ENCODE measurements at regions not wholly inside any gene's neighbourhood (a gene's known extent, or its start where the extent isn't known, plus 50 kb on each side); places are given as distances from the start of the nearest gene placed in this dataset.

DNA sequence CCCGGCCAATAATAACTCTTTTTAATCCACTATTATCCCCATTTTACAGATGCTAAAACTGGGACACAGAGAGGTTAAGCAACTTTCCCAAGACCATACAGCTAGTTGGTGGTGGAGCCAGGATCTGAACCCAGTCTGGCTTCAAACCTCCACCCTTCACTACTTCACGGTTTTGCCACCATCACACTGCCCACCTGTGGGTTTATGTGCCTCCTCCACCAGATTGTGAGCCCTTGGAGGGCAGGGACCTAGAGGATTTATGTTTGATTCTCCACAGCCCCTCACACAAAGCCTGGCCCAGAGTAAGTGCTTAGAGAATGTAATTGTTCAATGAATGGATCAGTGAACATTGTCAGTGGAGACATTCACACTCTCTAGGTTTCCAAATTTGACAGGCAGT is 153.4 kb upstream of the MYCN start:
- H3K9me3 ChIP-seq (ENCODE audit: control insufficient read depth, insufficient read depth, low read depth, low read length), result no peaks in the 10 kb centered on the region
- H3K4me3 ChIP-seq (ENCODE audit: low read depth, low read length), result no peak overlapping the region
- H3K4me1 ChIP-seq (ENCODE audit: control insufficient read depth, insufficient read depth, low read length), result no peaks in the 10 kb centered on the region
- POLR2A ChIA-PET, result no interaction called here
- CTCF ChIA-PET, result no interaction called here
- no peak for TF ChIP-seq ZNF426 (tag by site-specific recombination; IDR thresholded peaks at IDR 0.05)
- TF ChIP-seq ZNF610 (tag by site-specific recombination; IDR thresholded peaks at IDR 0.05; ENCODE audit: borderline replicate concordance), result no peak
- no peak for TF ChIP-seq ZNF837 (tag by site-specific recombination; IDR thresholded peaks at IDR 0.05)
- no peak for TF ChIP-seq ZNF248 (tag by site-specific recombination; IDR thresholded peaks at IDR 0.05)
- TF ChIP-seq ZNF114 (tag by site-specific recombination; IDR thresholded peaks at IDR 0.05), result no peak
- TF ChIP-seq ZNF571 (tag by site-specific recombination; IDR thresholded peaks at IDR 0.05), result no peak
- no peak for TF ChIP-seq ZNF214 (tag by site-specific recombination; IDR thresholded peaks at IDR 0.05; ENCODE audit: borderline replicate concordance)
- no peaks in the 10 kb centered on the region for H3K36me3 ChIP-seq (ENCODE audit: control insufficient read depth in 2 of 2, insufficient read depth in 1 of 2, low read length in 2 of 2)
- no peak overlapping the region for H3K27ac ChIP-seq (ENCODE audit: extremely low read depth, low read depth, low read length)

DNA sequence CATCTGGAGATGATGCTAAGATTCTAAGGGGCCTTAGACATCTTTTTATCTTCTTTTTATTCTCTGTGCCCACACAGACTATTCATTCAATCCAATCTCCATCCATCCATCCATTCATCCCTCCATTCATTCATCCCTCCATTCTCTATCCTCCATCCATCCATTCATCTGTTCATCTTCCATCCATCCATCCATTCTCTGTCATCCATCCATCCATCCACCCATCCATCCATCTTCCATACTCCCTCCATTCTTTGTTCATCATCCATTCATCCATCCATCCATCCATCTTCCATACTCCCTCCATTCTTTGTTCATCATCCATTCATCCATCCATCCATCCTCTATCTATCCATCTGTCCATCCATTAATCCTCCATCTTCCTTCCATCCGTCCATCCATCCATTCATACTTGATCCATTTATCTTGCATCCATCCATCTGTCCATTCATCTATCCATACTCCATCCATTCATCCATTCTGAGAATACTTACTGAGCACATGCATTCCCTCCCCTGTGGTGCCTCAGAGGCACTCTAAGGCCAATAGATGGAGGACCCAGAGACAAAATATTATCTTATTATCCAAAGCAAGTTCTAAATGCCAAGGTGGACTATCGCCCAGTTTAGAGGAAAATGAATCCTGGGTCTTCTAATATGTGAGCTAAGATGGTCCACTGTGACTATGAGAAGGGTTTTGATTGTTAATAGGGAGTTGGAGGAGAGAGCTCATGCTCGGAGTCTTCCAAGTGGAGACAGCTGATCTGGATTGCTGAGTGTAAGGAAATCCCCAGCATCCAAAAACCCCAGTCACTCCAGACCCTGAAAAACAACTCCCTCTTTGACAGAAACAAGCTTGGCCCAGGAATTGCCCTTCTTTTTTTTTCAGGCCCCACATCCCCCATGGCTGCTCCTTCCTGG is 152.6 kb upstream of the MYCN start:
- no peaks in the 10 kb centered on the region for H3K36me3 ChIP-seq (ENCODE audit: control insufficient read depth in 2 of 2, insufficient read depth in 1 of 2, low read length in 2 of 2)
- no peak overlapping the region for H3K4me3 ChIP-seq (ENCODE audit: low read depth, low read length)
- ChIA-PET POLR2A (no interaction called here), CTCF (no interaction called here)
- no peaks in the 10 kb centered on the region for H3K9me3 ChIP-seq (ENCODE audit: control insufficient read depth, insufficient read depth, low read depth, low read length)
- no peaks in the 10 kb centered on the region for H3K4me1 ChIP-seq (ENCODE audit: control insufficient read depth, insufficient read depth, low read length)
- no peak overlapping the region for H3K27ac ChIP-seq (ENCODE audit: extremely low read depth, low read depth, low read length)
- TF ChIP-seq ZNF239 (tag by site-specific recombination; IDR thresholded peaks at IDR 0.05), result no peak
- no peak for TF ChIP-seq ZNF544 (tag by site-specific recombination; IDR thresholded peaks at IDR 0.05)
- TF ChIP-seq HOXC10 (CRISPR knock-in tag; IDR thresholded peaks at IDR 0.05), result no peak
- TF ChIP-seq ZNF24 (tag by site-specific recombination; IDR thresholded peaks at IDR 0.05), result no peak
- TF ChIP-seq, protein P1, sequence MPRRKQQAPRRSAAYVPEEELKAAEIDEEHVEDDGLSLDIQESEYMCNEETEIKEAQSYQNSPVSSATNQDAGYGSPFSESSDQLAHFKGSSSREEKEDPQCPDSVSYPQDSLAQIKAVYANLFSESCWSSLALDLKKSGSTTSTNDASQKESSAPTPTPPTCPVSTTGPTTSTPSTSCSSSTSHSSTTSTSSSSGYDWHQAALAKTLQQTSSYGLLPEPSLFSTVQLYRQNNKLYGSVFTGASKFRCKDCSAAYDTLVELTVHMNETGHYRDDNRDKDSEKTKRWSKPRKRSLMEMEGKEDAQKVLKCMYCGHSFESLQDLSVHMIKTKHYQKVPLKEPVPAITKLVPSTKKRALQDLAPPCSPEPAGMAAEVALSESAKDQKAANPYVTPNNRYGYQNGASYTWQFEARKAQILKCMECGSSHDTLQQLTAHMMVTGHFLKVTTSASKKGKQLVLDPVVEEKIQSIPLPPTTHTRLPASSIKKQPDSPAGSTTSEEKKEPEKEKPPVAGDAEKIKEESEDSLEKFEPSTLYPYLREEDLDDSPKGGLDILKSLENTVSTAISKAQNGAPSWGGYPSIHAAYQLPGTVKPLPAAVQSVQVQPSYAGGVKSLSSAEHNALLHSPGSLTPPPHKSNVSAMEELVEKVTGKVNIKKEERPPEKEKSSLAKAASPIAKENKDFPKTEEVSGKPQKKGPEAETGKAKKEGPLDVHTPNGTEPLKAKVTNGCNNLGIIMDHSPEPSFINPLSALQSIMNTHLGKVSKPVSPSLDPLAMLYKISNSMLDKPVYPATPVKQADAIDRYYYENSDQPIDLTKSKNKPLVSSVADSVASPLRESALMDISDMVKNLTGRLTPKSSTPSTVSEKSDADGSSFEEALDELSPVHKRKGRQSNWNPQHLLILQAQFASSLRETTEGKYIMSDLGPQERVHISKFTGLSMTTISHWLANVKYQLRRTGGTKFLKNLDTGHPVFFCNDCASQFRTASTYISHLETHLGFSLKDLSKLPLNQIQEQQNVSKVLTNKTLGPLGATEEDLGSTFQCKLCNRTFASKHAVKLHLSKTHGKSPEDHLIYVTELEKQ (tag by site-specific recombination; IDR thresholded peaks at IDR 0.05; ENCODE audit: borderline replicate concordance), result no peak
- TF ChIP-seq ZNF366 (tag by site-specific recombination; conservative IDR thresholded peaks at IDR 0.05), result peak; percentile 95
- TF ChIP-seq ZNF514 (tag by site-specific recombination; IDR thresholded peaks at IDR 0.05), result no peak
- TF ChIP-seq, protein P2, sequence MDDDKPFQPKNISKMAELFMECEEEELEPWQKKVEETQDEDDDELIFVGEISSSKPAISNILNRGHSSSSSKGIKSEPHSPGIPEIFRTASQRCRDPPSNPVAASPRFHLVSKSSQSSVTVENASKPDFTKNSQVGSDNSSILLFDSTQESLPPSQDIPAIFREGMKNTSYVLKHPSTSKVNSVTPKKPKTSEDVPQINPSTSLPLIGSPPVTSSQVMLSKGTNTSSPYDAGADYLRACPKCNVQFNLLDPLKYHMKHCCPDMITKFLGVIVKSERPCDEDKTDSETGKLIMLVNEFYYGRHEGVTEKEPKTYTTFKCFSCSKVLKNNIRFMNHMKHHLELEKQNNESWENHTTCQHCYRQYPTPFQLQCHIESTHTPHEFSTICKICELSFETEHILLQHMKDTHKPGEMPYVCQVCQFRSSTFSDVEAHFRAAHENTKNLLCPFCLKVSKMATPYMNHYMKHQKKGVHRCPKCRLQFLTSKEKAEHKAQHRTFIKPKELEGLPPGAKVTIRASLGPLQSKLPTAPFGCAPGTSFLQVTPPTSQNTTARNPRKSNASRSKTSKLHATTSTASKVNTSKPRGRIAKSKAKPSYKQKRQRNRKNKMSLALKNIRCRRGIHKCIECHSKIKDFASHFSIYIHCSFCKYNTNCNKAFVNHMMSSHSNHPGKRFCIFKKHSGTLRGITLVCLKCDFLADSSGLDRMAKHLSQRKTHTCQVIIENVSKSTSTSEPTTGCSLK (tag by site-specific recombination; IDR thresholded peaks at IDR 0.05), result no peak
- TF ChIP-seq, protein P3, sequence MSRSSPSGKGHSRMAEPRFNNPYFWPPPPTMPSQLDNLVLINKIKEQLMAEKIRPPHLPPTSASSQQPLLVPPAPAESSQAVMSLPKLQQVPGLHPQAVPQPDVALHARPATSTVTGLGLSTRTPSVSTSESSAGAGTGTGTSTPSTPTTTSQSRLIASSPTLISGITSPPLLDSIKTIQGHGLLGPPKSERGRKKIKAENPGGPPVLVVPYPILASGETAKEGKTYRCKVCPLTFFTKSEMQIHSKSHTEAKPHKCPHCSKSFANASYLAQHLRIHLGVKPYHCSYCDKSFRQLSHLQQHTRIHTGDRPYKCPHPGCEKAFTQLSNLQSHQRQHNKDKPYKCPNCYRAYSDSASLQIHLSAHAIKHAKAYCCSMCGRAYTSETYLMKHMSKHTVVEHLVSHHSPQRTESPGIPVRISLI (tag by site-specific recombination; IDR thresholded peaks at IDR 0.05), result no peak
- TF ChIP-seq ZBTB17 (tag by site-specific recombination; IDR thresholded peaks at IDR 0.05), result peak; percentile 98
- TF ChIP-seq ZBTB8A (tag by site-specific recombination; IDR thresholded peaks at IDR 0.05), result no peak
- no peak for TF ChIP-seq ZNF354C (tag by site-specific recombination; IDR thresholded peaks at IDR 0.05; ENCODE audit: borderline replicate concordance, low read depth)
- TF ChIP-seq ZNF391 (tag by site-specific recombination; IDR thresholded peaks at IDR 0.05; ENCODE audit: borderline replicate concordance, low read depth), result no peak
